GM21515 (cell line): ENCODE measurements at regions not wholly inside any gene's neighbourhood (a gene's known extent, or its start where the extent isn't known, plus 50 kb on each side); places are given as distances from the start of the nearest gene placed in this dataset.

ENCODE experiments used
- ATAC-seq: cut with Tn5 transposase; IDR thresholded peaks from one replicate; pipeline ENCODE4 v1.9.1; 2021; ENCODE audit not compliant: unreplicated experiment

DNA sequence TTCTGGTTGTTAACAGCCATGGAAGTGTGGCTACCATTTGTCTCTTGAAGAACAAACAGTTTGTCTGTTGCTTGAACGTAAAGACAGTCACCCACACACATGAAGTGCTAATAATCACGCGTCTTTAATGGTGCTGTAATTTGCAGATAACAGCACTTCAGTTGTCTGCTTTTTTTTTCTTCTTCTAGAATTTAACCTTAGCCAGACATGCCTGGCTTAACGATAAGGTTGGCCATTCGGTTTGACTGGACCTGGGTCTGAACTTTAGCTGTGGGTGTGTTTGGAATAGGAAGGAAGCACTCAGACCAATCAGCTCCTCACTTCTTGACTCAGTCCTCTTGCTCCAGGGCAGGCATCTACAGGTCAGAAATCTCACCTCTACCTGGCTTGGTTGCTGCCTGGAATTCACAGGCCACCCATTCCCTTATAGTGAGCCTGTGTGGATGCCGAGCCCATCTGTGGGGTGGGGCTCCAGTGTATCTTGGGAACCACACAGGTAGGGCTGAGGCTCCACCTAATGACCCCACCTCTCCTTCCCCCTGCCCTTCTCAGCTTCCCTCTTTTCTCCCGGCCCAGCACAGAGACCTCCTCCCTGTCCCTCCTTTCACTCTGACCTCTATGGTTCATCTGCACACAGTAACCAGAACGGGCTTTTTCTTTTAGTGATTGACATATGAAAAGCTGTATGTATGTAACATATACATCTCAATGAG lies 246.4 kb upstream of the PWP1 start:
- no peak for ATAC-seq

DNA sequence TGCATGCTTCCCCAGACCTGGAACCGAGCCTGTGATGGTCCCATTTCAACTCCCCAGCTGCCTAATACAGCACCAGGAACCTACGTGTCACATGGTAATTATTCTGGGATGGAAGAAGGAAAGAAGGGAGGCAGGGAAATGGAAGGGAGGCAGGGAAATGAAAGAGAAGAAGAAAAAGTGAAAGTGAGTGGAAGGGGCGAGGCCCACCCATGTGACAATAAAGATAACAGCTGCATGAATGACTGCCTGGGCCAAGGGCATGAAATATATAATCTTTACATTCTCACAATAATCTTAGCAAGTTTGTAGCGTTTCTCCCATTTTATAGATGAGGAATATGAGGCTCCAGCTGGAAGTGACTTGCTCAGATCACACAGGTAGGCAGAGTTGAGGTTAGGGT lies 245.0 kb upstream of the PWP1 start:
- no peak for ATAC-seq

DNA sequence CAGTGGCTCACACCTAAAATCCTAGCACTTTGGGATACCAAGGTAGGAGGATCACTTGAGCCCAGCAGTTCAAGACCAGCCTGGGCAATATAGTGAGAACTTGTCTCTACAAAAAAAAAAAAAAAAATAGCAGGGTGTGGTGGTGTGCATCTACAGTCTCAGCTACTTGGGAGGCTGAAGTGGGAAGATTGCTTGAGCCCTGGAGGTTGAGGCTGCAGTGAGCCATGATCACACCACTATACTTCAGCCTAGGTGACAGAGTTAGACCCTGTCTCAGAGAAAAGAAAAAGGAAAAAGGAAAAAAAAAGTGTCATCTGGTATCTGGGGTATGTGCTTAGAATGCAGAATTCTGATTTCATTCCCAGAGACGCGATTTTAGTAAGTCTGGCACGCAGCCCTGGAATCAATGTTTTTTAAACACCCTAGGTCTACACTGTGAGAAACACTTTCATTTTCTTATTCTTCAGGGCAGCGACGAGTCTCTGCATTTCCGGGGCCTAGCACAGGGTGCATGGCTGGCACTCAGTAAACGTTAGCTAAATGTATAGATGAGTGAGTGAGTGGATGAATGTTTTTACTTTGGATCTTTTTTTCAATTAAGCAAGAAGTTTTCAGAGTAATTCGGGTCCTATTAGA lies 243.8 kb upstream of the PWP1 start:
- peak; percentile 49 for ATAC-seq

DNA sequence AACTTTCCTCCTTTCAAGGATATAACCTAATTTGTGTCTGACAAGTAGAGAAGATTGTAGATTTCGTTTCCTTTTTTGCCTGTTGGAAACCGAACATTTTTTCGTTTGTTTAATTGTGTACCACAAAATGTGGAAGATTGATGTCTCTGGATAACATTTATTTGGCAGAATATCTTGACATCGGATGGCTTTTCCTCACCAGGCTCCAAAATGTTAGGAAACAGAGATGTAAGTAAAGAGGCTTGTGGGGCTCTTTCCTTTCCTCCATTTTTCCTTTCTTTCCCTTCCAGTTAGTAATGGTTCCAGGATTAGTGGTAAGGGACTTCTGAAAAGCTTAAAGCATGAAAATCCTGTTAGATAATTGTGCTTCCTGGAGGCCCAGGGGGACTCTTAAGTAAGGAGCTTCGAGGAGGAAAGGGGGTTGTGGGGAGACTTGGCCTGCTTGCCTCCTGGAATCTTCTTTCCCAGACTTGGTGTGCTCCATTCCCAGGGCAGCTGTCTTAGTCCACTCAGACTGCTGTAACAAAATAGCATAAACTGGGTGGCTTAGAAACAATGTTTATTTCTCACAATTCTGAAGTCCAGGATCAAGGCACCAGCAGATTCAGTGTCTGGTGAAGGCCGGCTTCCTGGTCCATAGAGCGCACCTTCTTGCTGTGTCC lies 243.1 kb upstream of the PWP1 start:
- ATAC-seq = no peak

DNA sequence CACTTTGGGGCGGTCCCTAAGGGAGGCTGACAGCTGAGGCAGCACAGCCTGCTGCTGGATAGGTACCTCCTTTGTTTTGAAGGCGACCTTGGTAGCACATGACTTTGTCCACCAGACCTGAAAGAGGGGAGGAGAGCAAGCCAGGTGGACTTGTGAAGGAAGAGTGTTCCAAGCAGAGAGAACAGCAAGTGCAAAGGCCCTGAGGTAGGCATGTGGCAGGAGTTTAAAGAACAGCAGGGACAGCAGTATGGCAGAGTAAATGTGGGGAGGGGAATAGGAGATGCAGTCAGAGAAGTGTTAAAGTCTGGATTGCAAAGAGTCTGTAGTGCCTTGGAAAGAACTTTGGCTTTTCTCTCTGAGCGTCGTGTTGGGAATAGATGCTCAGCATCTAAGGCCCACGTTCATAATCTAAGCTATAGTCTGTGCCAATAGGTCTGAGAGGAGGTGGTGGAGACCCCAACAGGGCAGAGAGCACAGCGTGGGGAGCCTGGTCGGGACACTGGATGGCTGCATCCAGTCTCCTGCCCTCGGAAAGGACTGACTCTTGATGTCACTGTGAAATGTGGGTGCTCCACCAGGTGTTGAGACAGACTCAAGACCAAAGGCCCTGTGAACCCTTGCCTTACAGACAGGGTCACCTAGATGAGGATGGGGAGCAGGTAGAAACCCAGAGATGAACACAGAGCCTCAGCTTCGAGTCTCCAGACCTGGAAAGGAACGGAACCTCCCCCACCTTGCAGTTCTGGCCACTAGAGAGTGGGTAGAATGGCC lies 242.1 kb upstream of the PWP1 start:
- ATAC-seq = no peak

DNA sequence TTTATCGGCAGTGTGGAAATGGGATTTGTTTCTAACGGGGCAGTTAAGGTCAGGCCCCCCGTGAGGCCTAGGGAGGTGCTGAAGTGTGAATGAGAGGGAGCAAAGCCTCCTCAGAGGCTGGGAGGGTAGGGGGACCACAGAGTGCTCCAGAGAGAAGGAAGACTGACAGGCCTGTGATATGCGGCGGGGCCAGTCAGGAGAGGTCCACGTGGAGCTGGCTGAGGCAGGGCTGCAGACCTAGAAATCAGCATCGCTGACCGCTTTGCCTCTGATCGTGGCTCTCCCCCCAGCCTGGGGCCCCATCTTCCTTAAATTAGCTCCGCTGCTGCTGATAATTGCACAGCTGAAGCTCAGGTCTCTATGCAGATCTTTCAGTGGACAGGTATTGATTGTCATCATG lies 240.8 kb upstream of the PWP1 start:
- ATAC-seq = no peak

DNA sequence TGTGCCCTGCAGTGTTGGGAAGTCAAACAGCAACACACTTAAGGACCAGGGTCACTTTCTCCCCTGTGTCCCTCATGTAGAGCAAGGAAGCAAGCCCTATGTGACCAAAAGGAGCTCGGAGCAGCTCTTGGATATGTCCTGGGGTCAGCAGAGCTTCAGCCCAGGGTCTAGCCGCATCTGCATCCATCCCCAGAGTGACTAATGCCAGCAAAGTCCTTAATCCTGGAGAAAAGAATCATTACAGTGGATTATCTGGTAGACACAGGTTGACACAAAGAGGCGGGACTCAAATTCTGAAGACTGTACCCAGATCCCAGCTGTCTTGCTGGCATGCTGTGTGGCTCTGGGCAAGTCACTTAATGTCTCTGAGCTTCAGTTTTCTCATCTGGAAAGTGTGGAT lies 239.1 kb upstream of the PWP1 start:
- no peak for ATAC-seq

DNA sequence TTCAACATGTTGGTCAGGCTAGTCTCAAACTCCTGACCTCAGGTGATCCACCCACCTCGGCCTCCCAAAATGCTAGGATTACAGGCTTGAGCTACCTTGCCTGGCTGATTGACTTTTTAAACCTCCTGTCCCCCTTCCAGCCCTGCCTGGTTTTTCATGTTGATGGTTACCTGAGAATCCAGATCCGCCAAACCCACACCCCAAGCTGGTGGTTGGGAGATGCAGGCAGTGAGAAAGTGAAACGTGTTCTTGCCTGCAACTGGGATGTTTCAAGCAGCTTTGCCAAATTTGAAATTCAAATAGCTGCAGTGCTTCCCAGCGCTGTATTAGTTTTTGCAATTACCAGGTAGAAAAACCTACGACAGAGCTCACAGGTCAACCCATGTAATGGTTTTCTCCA lies 238.3 kb upstream of the PWP1 start:
- ATAC-seq = no peak

DNA sequence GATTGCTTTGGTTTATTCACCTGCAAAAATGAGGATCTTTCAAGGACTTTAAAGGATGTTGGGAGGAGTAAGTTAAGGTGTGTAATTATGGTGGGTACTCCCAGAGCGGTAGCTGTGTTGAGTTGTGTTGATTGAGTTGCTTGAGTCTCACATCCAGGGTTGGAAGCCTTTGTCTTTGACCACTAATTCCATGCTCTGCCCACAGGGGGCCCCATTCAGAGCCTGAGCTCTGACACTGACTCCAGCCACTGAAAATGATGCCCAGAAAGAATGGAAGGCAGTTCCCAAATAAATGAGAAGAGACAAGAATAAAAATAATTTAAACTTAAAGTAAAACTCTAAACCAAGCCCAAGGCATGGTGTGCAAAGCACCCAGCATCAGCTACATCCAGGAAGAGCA lies 237.4 kb upstream of the PWP1 start:
- ATAC-seq = no peak

DNA sequence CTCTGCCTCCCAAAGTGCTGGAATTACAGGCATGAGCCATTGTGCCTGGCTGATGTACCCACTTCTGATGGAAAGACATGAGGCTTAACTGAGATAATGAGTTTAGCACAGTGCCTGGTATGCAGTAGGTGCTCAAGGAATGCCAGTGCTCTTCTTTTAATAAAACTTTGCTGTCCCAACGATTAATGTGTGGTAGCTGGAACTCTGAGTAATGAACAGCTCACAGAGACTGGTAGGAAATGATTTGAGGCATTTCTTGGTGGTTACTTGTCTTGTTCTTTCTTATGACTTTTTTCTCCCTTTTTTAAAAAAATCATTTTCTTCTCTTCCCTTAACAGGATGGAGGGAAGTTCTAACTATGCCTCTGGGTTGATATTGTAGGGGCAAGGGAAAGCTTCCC lies 235.7 kb upstream of the PWP1 start:
- ATAC-seq = no peak

DNA sequence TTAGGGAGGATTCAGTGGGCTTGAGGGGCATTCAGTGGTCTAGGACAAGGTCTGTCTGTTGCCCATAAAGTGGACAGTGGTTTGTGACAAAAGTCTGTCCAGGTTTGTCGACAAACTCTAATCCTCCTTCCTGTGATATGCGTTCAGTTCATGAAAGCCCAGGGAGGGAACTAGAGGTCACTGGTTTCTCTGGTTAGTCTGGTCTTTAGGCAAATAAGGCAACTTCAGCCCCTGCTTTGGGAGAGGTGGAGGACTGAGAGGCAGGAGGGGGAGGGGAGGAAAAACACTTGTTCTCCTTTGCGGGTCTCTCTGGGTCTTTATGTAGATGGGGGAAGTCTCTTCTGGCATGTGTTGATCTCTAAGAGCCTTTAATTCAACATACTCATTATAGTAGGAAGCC lies 235.1 kb upstream of the PWP1 start:
- no peak for ATAC-seq

DNA sequence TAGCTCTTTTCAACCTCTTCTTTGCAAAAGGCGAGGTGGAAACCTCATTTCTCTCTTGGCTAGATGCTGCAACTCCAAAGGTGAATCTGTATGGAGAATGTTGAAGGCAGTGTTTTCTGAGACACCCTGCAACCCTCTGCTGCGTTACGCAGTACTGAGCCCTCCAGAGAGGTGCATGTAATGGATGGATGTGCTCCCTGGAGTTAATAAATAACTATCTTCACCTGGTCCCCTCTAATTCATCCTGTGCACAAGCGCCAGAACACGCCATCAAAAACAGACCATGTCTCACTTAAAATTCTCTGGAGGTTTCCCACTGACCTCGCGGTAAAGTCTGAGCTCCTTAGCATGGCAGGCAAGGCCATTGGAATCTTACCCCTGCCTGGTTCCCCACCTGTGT lies 234.4 kb upstream of the PWP1 start:
- no peak for ATAC-seq

DNA sequence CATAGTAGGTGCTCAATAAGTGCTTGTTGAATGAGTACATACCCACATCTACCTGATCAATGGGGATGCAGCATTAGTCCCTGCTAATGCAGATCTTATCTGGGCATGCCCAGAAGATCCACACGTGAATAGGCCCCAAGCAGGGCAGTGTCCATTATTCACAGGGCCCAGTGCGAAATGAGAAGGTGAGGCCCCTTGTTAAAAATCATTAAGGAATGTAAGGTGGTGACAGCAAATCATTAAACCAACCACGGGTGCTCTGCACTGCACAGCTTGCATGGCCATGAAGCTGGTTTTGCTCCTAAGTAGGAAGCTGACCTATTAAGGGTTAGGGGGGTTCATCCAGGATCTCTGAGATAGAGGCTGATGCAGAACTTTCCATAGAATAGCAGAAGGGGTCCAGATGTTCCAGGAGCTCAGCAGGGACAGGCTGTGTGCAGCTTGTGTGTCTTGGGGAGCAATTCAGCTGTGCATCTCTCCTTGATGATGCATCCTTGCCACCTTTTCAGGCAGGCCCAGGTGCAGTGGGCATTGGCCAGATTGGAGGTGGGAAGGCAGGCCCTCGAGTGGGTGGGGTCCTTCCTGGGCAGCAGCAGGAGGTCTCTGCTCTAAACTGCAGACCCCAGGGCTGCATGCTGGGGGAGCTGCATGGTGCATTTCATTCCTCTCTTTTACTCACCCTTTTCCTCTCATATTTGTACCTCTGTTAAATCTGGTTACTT lies 231.3 kb upstream of the PWP1 start:
- ATAC-seq = no peak

DNA sequence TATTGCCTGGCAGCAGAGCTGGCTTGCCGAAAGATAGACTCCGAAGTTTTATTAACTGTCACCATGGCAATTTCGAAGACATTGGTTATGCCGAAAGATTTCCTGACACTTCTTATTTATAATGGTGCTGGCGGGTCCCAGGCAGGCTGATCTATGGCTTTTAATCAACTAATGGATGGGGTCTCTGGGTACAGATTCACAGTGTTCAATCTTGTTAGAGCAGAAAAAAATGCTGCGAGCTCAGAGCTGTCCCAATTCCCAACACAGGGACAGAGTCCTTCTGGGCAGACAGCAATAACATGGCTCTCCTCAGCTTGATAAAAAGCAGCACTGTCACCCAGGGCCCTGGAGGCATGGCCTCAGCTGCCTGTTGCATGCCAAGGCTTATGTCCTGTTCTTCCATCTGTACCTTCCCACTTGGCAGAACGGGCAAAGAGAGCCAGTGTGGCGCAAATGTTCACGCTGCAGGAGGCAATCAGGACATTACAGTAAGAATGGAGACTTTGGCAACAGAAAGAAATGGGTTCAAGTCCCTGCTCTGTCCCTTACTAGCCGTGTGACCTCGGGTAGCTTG lies 228.2 kb upstream of the PWP1 start:
- no peak for ATAC-seq

DNA sequence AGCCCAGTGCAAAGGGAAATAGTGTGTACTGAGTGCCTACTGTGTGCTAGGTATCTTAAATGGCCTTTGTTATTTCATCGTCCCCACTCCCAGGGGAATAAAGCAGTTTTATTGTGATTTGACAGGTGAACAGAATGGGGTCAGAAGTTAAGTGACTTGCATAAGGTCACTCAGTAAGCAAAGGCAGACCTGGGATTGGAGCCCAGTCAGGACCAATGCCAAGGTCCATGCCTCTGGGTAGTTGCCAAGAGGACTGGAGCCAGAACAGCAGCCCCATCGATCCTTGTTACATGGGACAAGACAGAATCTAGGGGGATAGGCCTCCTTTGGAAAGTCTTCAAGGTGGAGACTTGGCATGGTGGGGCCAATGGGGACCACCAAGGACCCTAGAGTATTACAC lies 227.4 kb upstream of the PWP1 start:
- ATAC-seq = no peak

DNA sequence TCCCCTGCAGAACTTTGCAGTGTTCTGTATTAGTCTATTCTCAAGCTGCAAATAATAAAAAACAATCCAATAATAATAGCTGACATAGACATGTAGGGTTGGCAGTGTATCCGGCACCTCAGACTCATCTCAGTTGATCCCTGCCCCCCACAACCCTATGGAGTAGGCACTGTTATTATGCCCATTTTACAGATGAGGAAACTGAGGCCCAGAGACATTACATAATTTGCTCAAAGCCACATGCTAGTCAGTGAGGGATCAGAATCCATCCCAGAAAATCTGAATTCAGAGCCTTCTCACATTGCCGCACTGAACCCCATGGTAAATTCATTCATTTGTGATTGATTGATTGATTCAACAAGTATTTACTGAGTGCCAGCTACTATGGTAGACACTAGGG lies 226.6 kb upstream of the PWP1 start:
- no peak for ATAC-seq

DNA sequence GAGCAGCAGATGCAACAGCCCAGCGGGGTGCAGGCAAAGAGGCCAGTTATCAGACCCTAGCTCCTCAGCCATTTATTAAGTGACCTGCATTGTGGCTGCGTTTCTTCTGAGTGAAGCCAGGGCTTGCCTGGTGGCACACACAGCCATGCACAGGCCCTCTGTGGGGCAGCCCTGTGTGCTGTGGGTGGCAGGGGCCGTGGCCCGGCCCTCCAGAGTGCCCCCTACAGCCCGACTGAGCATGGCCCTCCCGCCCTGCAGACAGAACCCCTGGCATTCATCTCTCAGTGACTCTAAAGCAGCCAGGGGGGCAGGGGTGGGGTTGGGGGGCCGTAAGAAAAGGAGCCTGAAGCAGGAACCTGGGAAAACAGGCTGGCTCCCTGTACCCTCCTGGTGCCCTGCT lies 226.0 kb upstream of the PWP1 start:
- no peak for ATAC-seq

DNA sequence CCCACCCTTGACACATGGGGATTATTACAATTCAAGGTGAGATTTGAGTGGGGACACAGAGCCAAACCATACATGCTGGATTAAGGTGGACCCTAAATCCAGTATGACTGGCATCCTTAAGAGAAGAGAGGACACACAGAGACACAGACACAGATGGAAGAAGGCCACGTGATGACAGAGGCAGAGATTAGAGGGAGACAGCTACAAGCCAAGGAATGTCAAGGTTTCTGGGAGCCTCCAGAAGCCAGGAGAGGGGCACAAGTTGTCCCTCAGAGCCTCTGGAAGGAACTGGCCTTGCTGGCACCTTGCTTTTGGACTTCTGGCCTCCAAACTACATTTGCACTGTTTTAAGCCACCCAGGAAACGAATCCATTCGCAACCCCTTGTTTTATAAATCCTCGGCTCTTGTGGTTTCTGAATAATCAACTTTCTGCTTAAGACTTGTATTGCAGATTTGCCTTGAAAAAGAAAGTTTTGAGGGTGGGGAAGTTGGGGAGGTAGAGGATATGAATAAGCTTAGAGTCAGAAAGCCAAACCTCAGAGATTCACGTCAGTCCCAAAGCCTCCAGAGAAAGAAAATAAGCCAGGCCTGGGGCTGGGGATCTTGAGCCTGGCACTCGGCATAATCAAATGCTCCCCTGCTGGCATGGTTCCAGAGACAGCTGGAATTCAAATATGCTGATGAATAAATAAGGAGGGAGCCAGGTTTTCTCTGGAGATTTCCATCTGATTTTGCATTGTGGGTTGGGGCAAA lies 224.2 kb upstream of the PWP1 start:
- no peak for ATAC-seq

DNA sequence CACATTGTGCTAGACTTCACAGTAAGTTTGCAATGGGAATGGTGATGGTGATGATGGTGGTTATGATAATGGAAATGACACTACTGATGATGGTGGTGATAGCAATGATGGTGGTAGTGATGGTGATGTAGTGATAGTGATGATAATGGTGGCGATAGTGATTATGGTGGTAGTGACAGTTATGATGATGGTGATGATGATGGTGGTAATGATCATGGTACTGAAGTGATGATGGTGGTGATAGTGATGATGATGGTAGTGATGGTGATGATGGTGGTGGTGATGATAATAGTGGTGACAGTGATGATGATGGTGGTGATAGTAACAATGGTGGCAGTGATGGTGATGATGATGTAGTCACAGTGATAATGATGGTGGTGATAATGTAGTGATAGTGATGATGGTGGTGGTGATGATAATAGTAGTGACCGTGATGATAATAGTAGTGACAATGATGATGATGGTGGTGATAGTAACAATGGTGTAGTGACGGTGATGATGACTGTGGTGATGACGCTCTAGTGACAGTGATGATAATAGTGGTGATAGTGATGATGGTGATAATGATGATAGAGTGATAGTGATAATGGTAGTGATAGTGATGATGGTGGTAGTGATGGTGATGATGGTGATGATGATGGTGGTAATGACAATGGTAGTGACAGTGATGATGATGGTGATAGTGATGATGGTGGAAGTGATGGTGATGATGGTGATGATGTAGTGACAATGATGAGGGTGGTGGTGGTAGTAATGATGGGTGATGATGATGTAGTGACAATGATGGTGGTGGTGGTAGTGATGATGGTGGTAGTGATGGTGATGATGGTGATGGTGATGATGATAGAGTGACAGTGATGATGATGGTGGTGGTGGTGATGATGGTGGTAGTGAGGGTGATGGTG lies 222.9 kb upstream of the PWP1 start:
- ATAC-seq = no peak
